Right lobe of liver (tissue), 6 donors: ENCODE measurements at regions not wholly inside any gene's neighbourhood (a gene's known extent, or its start where the extent isn't known, plus 50 kb on each side); places are given as distances from the start of the nearest gene placed in this dataset.
A peak's percentile ranks its signal among the peaks of the same experiment; 100 is the strongest.

Experiments used
- ATAC-seq, 4 donors: fragments of 200-7000 bp; cut with Tn5 transposase; one replicate each; pipeline ENCODE4 v1.9.1; 2020; ENCODE audit warnings: mild to moderate bottlenecking in 4 of 4, moderate library complexity in 4 of 4
- DNase-seq, 3 donors: peaks; one replicate each; pipeline ENCODE4 v3.0.0-alpha.2; 2020
- H3K27ac ChIP-seq, 3 donors: fragments of 200-600 bp; one replicate each; pipeline ENCODE4 v1.8.0; 2022
- H3K27me3 ChIP-seq, 2 donors: fragments of 200-600 bp; one replicate each; pipeline ENCODE4 v1.8.0; 2022
- H3K36me3 ChIP-seq, 4 donors: fragments of 200-600 bp; sonication (generic) in 1 of 4; one replicate each; pipeline versions ENCODE4 v1.5.1 to v1.8.0; 2017 to 2022; ENCODE audit warnings: control low read depth in 1 of 4
- H3K4me1 ChIP-seq, 4 donors: fragments of 200-600 bp; sonication (generic) in 1 of 4; one replicate each; pipeline versions ENCODE4 v1.5.1 to v1.8.0; 2017 to 2022; ENCODE audit warnings: control low read depth in 1 of 4
- H3K4me3 ChIP-seq, 3 donors: fragments of 200-600 bp; one replicate each; pipeline ENCODE4 v1.8.0; 2022
- H3K9me3 ChIP-seq, 4 donors: fragments of 200-600 bp; sonication (generic) in 1 of 4; one replicate each; pipeline versions ENCODE4 v1.5.1 to v1.8.0; 2017 to 2022; ENCODE audit warnings: control low read depth in 1 of 4
- CTCF ChIP-seq, 4 donors: fragments of 200-600 bp in 3 of 4; fragments of 450-650 bp in 1 of 4; IDR thresholded peaks; one replicate each; pipeline versions ENCODE4 v1.5.1 to v1.8.0; 2016 to 2022; ENCODE audit warnings: antibody characterized with exemption in 4 of 4, mild to moderate bottlenecking in 2 of 4
- POLR2A ChIP-seq: fragments of 450-650 bp; IDR thresholded peaks from one replicate; pipeline ENCODE4 v1.6.1; 2017; ENCODE audit warnings: antibody characterized with exemption, mild to moderate bottlenecking
- WGBS: methylation state at CpG from one replicate; pipeline ENCODE4 v1.1.6; 2018; ENCODE audit warnings: low coverage, low lambda C conversion rate; ENCODE audit not compliant: insufficient coverage; ENCODE audit errors: missing lambda C conversion rate; 5-methylcytosine and 5-hydroxymethylcytosine counted together
- intact Hi-C, 2 donors: fragments of 100-400 bp; cut with DNase I; formaldehyde crosslinking; loops; one replicate each; pipeline versions ENCODE4 v1.11.2 to v1.14.1; 2022
- donor health status: DM: no; HTN: yes; CAD: no.
- donor health status: DM: no; HTN: no; CAD: no.
- donor health status: DM: no; HTN: no; CAD: no.
- donor health status: DM: no; HTN: yes; CAD: no.
- donor health status: DM: no; HTN: yes; CAD: no.

GRCh38 chr18:25866331-25866730 is 224.1 kb downstream of the SS18 start:
- H3K27me3 ChIP-seq = no peaks in the 10 kb centered on the region
- no peak for DNase-seq
- no peaks in the 10 kb centered on the region for H3K36me3 ChIP-seq
- 72% methylated on average over 3 of the region's 3 CpGs for WGBS
- TF ChIP-seq POLR2A (no peak), CTCF (IDR thresholded peaks at IDR 0.05) (no peak)
- H3K4me3 ChIP-seq = no peak overlapping the region
- H3K27ac ChIP-seq = no peak overlapping the region
- no peak for ATAC-seq
- intact Hi-C loops = no loop called here
- no peaks in the 10 kb centered on the region for H3K9me3 ChIP-seq
- H3K4me1 ChIP-seq = no peaks in the 10 kb centered on the region

- no peaks in the 10 kb centered on the region for H3K36me3 ChIP-seq
- no peak overlapping the region for H3K27ac ChIP-seq
- H3K4me1 ChIP-seq = no peaks in the 10 kb centered on the region
- no peaks in the 10 kb centered on the region for H3K9me3 ChIP-seq
- H3K27me3 ChIP-seq = no peaks in the 10 kb centered on the region
- DNase-seq (no peak), ATAC-seq (no peak)
- TF ChIP-seq CTCF (IDR thresholded peaks at IDR 0.05) (no peak), POLR2A (no peak)
- H3K4me3 ChIP-seq = no peak overlapping the region
- 59% methylated on average over 8 of the region's 9 CpGs for WGBS
- intact Hi-C loops = no loop called here
These were observed 227.4 kb downstream of the SS18 start for GRCh38 chr18:25862881-25863600.

GRCh38 chr18:25853691-25854433 is 236.6 kb downstream of the SS18 start:
- Histone ChIP-seq H3K27me3 (no peaks in the 10 kb centered on the region), H3K27ac (no peak overlapping the region), H3K9me3 (no peaks in the 10 kb centered on the region), H3K4me1 (no peaks in the 10 kb centered on the region), H3K36me3 (no peaks in the 10 kb centered on the region), H3K4me3 (no peak overlapping the region)
- intact Hi-C loops = no loop called here
- DNase-seq (no peak), ATAC-seq (peak in 1 of 4 donors; percentile 35)
- 47% methylated on average over 7 of the region's 7 CpGs for WGBS
- no peak for TF ChIP-seq CTCF (IDR thresholded peaks at IDR 0.05)
- TF ChIP-seq POLR2A = no peak

- no peak for ATAC-seq
- H3K36me3 ChIP-seq = no peaks in the 10 kb centered on the region
- H3K27ac ChIP-seq = no peak overlapping the region
- H3K4me1 ChIP-seq = no peaks in the 10 kb centered on the region
- no peak overlapping the region for H3K4me3 ChIP-seq
- intact Hi-C loops = no loop called here
- no peaks in the 10 kb centered on the region for H3K27me3 ChIP-seq
- TF ChIP-seq POLR2A = no peak
- no peak for TF ChIP-seq CTCF (IDR thresholded peaks at IDR 0.05)
- 49% methylated on average over 3 of the region's 3 CpGs for WGBS
- no peaks in the 10 kb centered on the region for H3K9me3 ChIP-seq
- DNase-seq = no peak
These were observed 246.6 kb downstream of the SS18 start for GRCh38 chr18:25843791-25844190.
